NB4 (cell line): ENCODE measurements at regions not wholly inside any gene's neighbourhood (a gene's known extent, or its start where the extent isn't known, plus 50 kb on each side); places are given as distances from the start of the nearest gene placed in this dataset.

ENCODE experiments used
- MYC ChIP-seq: IDR thresholded peaks from 2 replicates; pipeline ENCODE4 v1.6.1; 2011; ENCODE audit warnings: low read depth, low read length
- POLR2A ChIP-seq: IDR thresholded peaks from 2 replicates; pipeline ENCODE4 v1.6.1; 2011; ENCODE audit warnings: mild to moderate bottlenecking; ENCODE audit not compliant: insufficient read length; ENCODE audit errors: extremely low read depth
- TF ChIP-seq, protein P1 (sequence below): IDR thresholded peaks from one replicate; pipeline ENCODE4 v1.5.1; 2012; ENCODE audit warnings: low read depth, low read length

GRCh38 chr15:94587113-94587512 is 355.8 kb downstream of the MCTP2 start:
- TF ChIP-seq, protein P1, sequence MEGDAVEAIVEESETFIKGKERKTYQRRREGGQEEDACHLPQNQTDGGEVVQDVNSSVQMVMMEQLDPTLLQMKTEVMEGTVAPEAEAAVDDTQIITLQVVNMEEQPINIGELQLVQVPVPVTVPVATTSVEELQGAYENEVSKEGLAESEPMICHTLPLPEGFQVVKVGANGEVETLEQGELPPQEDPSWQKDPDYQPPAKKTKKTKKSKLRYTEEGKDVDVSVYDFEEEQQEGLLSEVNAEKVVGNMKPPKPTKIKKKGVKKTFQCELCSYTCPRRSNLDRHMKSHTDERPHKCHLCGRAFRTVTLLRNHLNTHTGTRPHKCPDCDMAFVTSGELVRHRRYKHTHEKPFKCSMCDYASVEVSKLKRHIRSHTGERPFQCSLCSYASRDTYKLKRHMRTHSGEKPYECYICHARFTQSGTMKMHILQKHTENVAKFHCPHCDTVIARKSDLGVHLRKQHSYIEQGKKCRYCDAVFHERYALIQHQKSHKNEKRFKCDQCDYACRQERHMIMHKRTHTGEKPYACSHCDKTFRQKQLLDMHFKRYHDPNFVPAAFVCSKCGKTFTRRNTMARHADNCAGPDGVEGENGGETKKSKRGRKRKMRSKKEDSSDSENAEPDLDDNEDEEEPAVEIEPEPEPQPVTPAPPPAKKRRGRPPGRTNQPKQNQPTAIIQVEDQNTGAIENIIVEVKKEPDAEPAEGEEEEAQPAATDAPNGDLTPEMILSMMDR: no peak
- TF ChIP-seq MYC: no peak
- no peak for TF ChIP-seq POLR2A
